HG03280 (cell line): ENCODE measurements at regions not wholly inside any gene's neighbourhood (a gene's known extent, or its start where the extent isn't known, plus 50 kb on each side); places are given as distances from the start of the nearest gene placed in this dataset.
"Not testable (repeated sequence)": the region's sequence is repeated elsewhere in the genome, so short reads cannot be mapped to it uniquely, and the experiment has no call there.

ENCODE experiments used
- ATAC-seq: cut with Tn5 transposase; IDR thresholded peaks from one replicate; pipeline ENCODE4 v1.9.1; 2021; ENCODE audit warnings: mild to moderate bottlenecking, moderate library complexity; ENCODE audit not compliant: unreplicated experiment

- no peak for ATAC-seq
These were observed 55.5 kb upstream of the PIK3C3 start for GRCh38 chr18:41899535-41899934.

- ATAC-seq, result no peak
These were observed 61.6 kb upstream of the PIK3C3 start for GRCh38 chr18:41893432-41893831.

DNA sequence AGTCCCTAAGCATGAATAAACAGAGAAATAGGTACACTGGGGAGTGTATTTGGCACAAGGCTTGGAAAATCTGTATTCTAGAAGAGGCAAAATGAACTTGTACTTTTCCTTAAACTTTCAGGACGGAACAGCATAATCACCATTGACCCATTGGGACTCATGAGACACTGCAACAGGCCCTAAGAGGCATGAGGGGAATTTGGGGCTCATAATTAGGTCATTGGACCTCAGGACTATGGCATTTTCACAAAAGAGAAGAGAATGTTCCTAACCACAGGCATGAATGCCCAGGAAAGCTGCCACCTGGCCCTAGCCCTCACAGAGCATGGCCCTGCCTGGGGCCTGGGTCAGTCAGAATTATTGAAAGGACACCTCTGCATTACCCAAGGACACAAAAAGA, 67.9 kb upstream of the PIK3C3 start:
- no peak for ATAC-seq

- ATAC-seq, result no peak
These were observed 68.8 kb upstream of the PIK3C3 start for GRCh38 chr18:41886126-41886807.

DNA sequence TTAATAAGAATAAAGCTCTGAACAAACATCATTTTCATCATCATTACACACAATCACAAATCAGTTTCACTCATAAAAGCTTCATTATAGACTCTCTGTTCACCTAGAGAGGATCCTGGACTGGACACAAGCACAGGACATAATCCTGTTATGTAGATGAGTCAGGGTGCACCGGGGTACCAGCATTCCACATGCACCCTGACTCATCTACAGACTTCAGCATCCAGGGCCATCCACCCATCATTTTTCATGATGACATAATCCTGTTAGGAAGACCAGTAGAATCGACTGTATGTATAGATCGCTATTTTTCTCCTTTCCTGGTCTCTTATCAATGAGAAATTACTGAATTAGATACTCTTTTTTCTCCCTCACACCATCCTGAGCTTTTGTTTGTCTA, 73.7 kb upstream of the PIK3C3 start:
- no peak for ATAC-seq

- no peak for ATAC-seq
These were observed 75.8 kb upstream of the PIK3C3 start for GRCh38 chr18:41879256-41879655.

DNA sequence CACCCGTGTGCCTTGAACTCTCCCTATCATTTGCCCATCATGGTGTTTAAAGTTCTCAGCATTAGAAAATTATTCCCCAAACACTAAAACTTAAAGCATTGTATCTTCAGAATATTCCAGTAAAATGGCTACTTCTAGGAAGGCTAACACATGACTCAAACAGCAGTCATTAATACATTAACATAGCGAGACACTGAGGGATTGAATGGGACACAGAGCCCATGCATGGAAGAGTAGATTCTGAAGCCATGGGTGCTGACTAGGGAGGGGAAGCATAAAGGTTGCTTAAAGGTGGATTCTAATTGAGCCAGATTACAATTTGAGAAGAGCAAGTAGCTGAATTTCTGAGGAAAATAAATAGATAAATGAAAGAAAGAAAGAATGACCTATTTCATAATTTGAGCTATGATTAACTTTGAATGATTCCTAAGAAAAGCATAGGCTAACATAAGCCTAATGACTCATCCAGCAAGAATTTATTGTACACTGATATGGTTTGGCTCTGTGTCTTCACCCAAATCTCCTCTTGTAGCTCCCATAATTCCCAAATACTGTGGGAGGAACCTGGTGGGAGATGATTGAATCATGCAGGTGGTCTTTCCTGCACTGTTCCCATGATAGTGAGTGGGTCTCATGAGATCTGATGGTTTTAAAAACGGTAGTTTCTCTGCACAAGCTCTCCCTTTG, 79.8 kb upstream of the PIK3C3 start:
- ATAC-seq, result no peak

DNA sequence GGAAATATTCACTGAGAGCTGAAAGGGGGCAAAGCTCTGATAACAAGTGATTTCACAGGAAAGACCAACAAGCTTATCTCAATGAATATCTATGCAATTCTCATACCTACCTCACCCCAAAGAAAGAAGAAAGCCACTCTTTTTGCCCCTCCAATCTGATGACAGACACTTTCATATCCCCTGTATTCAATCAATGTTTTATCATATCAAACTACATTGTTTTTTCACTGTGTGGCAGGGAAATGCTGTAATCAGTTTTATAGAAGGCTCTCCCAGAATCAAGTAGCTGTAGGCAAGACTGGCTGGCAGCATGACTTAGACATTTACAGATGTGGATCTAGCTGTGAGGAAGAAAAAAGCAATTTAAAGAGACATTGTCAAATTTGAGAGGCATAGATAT, 81.3 kb upstream of the PIK3C3 start:
- ATAC-seq, result no peak

DNA sequence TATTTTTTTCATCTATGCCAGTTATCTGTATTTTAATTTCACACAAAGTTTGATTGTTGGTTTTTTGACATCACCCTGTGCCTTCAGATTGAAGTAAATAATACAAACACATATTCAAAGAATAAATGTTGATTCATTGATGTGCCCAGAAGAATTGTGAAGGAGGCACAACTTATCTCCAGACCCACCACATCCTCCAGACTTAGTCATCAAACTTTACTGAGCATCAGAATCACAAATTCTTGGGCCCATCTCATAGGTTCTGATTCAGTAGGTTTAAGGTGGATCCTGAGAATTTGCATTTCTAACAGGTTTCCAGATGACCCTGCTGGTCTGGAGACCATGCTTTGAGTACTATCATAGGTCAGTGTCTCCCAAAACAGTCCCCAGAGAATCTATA, 82.8 kb upstream of the PIK3C3 start:
- ATAC-seq, result no peak

DNA sequence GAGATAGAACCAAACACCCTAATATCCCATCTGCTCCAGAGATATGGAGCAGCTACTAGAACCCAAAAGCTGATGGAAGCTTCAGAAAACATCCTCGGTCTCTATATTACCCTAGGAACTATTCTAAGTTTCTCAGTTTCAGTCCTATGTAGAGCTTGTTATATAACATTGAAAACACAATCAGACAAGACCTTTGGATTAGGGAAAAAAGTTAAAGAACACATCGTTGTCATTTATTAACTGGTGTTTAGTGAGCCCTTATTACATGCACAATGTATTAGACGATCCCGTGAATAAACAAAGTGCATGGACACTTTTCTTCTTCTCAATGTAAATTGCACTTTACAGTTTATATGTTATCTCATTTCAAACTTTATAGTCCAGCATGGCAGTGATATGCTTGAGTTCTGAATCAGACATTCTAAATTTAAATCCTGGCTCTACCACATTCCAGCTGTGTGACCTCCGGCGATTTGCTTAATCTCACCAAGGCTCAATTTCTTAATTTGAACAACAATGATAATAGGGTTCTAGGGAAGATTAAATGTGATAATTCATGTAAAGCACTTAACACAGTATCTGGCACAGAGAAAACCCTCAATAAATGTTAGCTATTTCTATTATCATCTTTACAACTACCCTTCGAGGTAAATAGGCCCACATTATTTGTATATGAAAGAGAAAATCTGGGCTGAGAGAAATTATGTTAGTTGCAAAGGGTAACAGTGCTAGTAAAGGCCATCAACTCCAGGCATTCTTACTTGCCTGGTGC, 83.6 kb upstream of the PIK3C3 start:
- ATAC-seq, result no peak

DNA sequence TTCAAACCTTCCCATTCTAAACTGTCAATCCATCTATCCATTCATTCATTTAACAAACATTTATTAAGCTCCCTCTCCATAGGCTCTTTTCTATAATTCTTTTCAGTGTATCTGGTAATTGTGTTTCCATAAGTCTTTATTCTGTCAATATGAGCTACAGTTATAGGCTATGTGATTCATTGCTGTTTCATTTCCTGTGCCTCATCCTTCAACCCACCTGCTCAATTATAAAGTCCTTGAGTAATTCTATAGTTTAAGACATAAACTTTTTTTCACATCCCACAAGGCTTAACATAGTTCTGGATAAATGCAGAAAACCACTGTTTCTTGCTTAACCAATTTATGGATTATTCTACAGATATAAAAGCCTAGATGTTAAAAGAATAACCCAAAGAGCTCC, 84.2 kb upstream of the PIK3C3 start:
- ATAC-seq, result no peak

GRCh38 chr18:41870191-41870590, 84.8 kb upstream of the PIK3C3 start:
- no peak for ATAC-seq

DNA sequence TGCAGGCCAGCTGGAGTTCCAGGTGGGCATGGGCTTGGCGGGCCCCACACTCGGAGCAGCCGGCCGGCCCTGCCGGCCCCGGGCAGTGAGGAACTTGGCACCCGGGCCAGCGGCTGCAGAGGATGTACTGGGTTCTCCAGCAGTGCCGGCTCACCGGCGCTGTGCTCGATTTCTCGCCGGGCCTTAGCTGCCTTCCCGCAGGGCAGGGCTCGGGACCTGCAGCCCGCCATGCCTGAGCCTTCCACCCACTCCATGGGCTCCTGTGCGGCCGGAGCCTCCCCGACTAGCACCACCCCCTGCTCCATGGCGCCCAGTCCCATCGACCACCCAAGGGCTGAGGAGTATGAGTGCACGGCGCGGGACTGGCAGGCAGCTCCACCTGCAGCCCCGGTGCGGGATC, 89.2 kb upstream of the PIK3C3 start:
- ATAC-seq, result not testable (repeated sequence)

DNA sequence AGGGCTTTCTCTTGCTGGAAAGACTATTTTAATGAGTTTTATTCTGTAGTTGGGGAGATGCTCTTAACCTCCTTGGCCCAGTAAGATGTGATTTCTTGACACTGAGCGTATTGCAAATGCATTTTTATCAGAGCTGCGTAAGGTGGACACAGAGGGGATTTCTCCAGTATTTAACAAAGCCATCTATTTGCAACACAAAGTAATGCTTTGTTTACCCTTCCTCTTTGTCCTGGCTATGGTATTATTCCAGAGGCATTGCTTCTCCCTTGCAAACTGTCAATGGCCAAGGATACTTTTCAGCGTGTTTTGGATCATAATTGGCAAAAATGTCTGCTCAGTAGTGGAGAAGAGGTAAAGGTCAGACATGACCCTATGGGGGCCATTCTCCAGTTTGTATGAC, 90.8 kb upstream of the PIK3C3 start:
- ATAC-seq, result no peak

GRCh38 chr18:41862921-41863320, 92.1 kb upstream of the PIK3C3 start:
- no peak for ATAC-seq

DNA sequence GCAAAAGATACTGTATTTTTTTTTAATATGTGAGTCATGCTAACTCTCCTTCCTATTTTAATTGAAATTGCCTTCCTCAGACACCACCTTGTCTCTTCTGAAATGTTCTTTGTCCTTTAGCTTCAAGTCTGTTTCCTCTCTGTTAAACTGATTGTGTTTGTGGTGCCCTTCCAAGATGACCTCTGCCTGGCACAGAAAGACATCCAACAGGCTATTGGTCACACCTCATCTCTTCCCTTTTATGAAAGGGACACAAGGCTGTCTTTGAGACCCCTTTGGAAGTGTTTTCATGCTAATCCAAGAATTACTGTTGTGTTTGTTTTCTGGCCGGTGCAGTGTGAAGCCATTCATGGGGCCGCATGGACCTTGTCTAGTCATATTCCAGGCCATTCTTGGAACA, 94.0 kb upstream of the PIK3C3 start:
- ATAC-seq, result no peak

DNA sequence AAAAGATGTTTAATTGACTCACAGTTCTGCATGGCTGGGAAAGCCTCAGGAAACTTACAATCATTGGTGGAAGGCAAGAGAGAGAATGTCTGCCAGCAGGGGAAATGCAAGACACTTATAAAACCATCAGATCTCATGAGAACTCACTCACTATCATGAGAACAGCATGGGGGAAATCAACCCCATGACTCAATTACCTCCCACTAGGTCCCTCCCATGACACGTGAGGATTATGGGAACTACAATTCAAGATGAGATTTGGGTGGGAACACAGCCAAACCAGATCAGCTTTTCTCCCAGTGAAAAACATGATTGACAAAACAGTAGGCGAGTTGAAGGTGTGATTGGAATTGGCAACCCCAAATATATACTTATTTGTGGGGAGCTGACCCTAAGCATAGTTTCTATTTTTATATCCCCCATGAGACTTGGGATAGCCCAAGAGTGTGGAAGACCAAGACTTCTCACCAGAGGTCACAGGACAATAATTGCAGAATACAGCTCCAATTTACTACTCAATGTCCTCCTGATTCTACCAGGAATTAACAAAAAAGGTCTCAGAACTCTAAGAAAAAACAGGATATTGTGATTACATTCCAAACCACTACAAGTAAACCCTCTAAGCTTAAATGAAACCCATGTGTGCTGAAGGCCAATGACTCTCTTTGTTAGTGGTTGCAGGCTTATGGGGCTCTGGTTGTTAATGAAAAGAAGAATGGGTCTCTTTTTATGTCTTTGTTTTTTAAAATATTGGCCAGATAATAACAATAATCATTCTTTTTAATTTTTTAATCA, 96.1 kb upstream of the PIK3C3 start:
- ATAC-seq, result no peak

DNA sequence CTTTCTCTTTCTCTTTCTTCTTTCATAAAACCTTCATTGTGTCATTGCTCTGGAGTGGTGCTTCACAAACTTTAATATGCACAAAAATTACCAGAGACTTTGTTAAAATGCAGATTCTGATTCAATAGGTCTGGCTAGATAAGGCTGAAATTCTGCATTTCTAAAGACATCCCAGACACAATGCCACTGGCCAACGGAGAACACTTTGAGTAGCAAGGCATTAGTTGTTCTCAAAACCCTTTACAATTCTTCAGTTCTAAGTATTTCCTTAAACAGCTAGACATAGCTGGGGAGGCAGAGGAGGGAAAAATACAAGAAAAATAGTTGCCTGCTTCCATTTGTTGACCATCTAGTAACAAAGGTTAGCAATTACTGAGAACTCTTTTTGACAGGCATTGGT, 101.8 kb upstream of the PIK3C3 start:
- ATAC-seq, result no peak

DNA sequence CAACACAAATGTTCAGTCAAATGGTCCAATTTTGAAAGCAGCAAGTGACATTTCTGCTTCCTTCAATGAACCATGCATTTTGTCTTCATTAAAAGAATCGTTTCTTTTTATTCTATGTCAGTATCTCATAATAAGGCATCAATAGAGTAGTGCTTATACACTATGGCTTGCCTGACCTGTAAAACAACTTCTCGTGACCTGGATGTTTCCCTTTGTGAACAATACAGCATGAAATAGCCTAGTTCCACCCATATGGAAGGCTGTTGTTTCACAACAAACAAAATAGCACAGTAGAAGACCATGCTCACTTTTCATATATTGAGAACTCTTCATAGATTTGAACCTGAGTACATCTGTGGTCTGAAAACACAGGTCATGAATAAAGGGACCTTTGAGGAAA, 104.3 kb upstream of the PIK3C3 start:
- no peak for ATAC-seq

GRCh38 chr18:41849632-41850031, 105.4 kb upstream of the PIK3C3 start:
- ATAC-seq, result no peak

DNA sequence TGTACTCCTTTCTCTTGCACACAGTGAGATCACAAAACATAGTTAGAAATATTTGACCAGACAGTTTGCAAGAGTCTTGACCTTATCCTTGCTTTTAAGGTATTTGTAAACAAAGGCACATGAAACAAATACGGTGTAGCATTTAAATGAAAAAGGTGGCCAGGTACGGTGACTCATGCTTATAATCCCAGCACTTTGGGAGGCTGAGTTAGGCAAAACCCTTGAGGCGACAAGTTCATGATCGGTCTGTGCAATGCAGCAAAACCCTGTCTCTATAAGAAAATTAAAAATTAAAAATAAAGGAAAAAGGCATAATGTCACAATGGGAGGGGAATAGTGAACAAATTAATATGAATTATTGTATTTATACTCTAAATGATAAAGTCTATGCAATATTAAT, 109.5 kb upstream of the PIK3C3 start:
- ATAC-seq, result no peak
